B cell (primary cell): ENCODE measurements at regions not wholly inside any gene's neighbourhood (a gene's known extent, or its start where the extent isn't known, plus 50 kb on each side); places are given as distances from the start of the nearest gene placed in this dataset.

Experiments used
- ATAC-seq: fragments of 200-7000 bp; cut with Tn5 transposase; one replicate; pipeline ENCODE4 v1.10.0; 2021; ENCODE audit warnings: low read depth, mild to moderate bottlenecking, moderate number of reproducible peaks, moderate library complexity
- CTCF ChIA-PET: fragments of 350-600 bp; sonication (Branson Sonifier 250); formaldehyde crosslinking; loops from one replicate; lab custom pipeline; 2021; ENCODE audit warnings: antibody characterized with exemption, inconsistent platforms; lab: Charles Lee
- POLR2A ChIA-PET: fragments of 350-600 bp; sonication (Branson Sonifier 250); formaldehyde crosslinking; loops from one replicate; lab custom pipeline; 2021; ENCODE audit warnings: antibody characterized with exemption; lab: Charles Lee
- DNase-seq: peaks from one replicate; pipeline ENCODE4 v3.0.0; 2013
- H2AFZ ChIP-seq: 2 replicates; pipeline ENCODE4 v1.6.1; 2012; ENCODE audit warnings: mild to moderate bottlenecking, low read depth, low read length; ENCODE audit not compliant: insufficient read depth, poor library complexity, severe bottlenecking
- H3K27ac ChIP-seq, 2 donors: 1 replicate in 1 of 2; 2 replicates in 1 of 2; pipeline ENCODE4 v1.5.1; 2012 to 2013; ENCODE audit warnings: low read length in 2 of 2, mild to moderate bottlenecking in 2 of 2, moderate library complexity in 1 of 2
- H3K27me3 ChIP-seq, 4 experiments: fragments of 200-600 bp in 1 of 4; sonication (generic) in 1 of 4; replicated peaks in 1 of 4; 1 replicate in 2 of 4; 2 replicates in 2 of 4; pipeline versions ENCODE4 v1.6.1 to v1.7.0; 2013 to 2016; ENCODE audit warnings: low read length in 3 of 4, mild to moderate bottlenecking in 2 of 4, mixed read lengths in 1 of 4, moderate library complexity in 1 of 4; ENCODE audit not compliant: insufficient read depth in 4 of 4, control insufficient read depth in 3 of 4; ENCODE audit errors: control extremely low read depth in 1 of 4
- H3K36me3 ChIP-seq, 2 experiments: replicated peaks in 1 of 2; 1 replicate in 1 of 2; 2 replicates in 1 of 2; pipeline versions ENCODE4 v1.6.1 to v1.7.1; 2013; ENCODE audit warnings: low read length in 1 of 2; ENCODE audit not compliant: insufficient read depth in 2 of 2, control insufficient read depth in 1 of 2; ENCODE audit errors: control extremely low read depth in 1 of 2, extremely low read depth in 1 of 2
- H3K4me1 ChIP-seq, 2 donors: fragments of 200-600 bp in 1 of 2; sonication (generic) in 1 of 2; 1 replicate in 1 of 2; 2 replicates in 1 of 2; pipeline versions ENCODE4 v1.5.1 to v1.6.1; 2013 to 2017; ENCODE audit warnings: low read length in 2 of 2; ENCODE audit not compliant: control insufficient read depth in 2 of 2, insufficient read depth in 2 of 2
- H3K4me2 ChIP-seq: replicated peaks from 2 replicates; pipeline ENCODE3; 2012; ENCODE audit warnings: mild to moderate bottlenecking, low read depth, low read length; ENCODE audit not compliant: poor library complexity, severe bottlenecking
- H3K4me3 ChIP-seq, 5 experiments: fragments of 200-600 bp in 1 of 5; sonication (generic) in 1 of 5; 1 replicate in 3 of 5; 2 replicates in 2 of 5; pipeline versions ENCODE4 v1.5.1 to v1.7.0; 2011 to 2016; ENCODE audit warnings: low read length in 4 of 5, mild to moderate bottlenecking in 4 of 5, low read depth in 2 of 5, control low read depth in 1 of 5, moderate library complexity in 1 of 5; ENCODE audit not compliant: insufficient read depth in 1 of 5; ENCODE audit errors: control extremely low read depth in 1 of 5, extremely low read depth in 1 of 5
- H3K79me2 ChIP-seq: fragments of 200-600 bp; sonication (generic); one replicate; pipeline ENCODE4 v1.6.0; 2016; ENCODE audit warnings: low read length; ENCODE audit not compliant: control insufficient read depth, insufficient read depth
- H3K9ac ChIP-seq: fragments of 200-600 bp; sonication (generic); 2 replicates; pipeline ENCODE4 v1.6.1; 2017; ENCODE audit warnings: mild to moderate bottlenecking, low read length, moderate library complexity
- H3K9me3 ChIP-seq, 3 donors: one replicate each; pipeline versions ENCODE4 v1.6.1 to v1.7.1; 2013; ENCODE audit warnings: low read length in 2 of 3; ENCODE audit not compliant: control insufficient read depth in 2 of 3, insufficient read depth in 1 of 3; ENCODE audit errors: control extremely low read depth in 1 of 3
- H4K20me1 ChIP-seq: 2 replicates; pipeline ENCODE4 v1.6.0; 2012; ENCODE audit warnings: mild to moderate bottlenecking, low read length; ENCODE audit not compliant: insufficient read depth, control insufficient read depth, poor library complexity, severe bottlenecking
- H3K27ac Mint-ChIP-seq: one replicate; pipeline ENCODE4 v1.8.0; 2021; ENCODE audit warnings: mixed read lengths
- H3K27me3 Mint-ChIP-seq: one replicate; pipeline ENCODE4 v1.8.0; 2021; ENCODE audit warnings: mixed read lengths
- H3K4me1 Mint-ChIP-seq: one replicate; pipeline ENCODE4 v1.8.0; 2021; ENCODE audit warnings: mixed read lengths
- H3K4me3 Mint-ChIP-seq: one replicate; pipeline ENCODE4 v1.8.0; 2021; ENCODE audit warnings: mixed read lengths
- H3K9me3 Mint-ChIP-seq: one replicate; pipeline ENCODE4 v1.8.0; 2022; ENCODE audit warnings: mixed read lengths; ENCODE audit not compliant: insufficient read depth
- EZH2 ChIP-seq: IDR thresholded peaks from 2 replicates; pipeline ENCODE4 v1.6.1; 2012; ENCODE audit warnings: borderline replicate concordance, low read depth, mild to moderate bottlenecking, moderate library complexity, low read length; ENCODE audit not compliant: insufficient read depth, poor library complexity, severe bottlenecking
- WGBS: methylation state at CpG from one replicate; pipeline ENCODE4 v1.1.5; 2013; ENCODE audit warnings: missing lambda C conversion rate; ENCODE audit not compliant: insufficient coverage; 5-methylcytosine and 5-hydroxymethylcytosine counted together
- intact Hi-C: fragments of 100-400 bp; cut with micrococcal nuclease; formaldehyde crosslinking; loops from one replicate; pipeline ENCODE4 v1.10.0; 2022
- TF ChIP-seq, protein P1 (sequence below): fragments of 200-600 bp; IDR thresholded peaks from one replicate; pipeline ENCODE4 v1.8.0; 2022; ENCODE audit warnings: antibody characterized with exemption, mild to moderate bottlenecking

DNA sequence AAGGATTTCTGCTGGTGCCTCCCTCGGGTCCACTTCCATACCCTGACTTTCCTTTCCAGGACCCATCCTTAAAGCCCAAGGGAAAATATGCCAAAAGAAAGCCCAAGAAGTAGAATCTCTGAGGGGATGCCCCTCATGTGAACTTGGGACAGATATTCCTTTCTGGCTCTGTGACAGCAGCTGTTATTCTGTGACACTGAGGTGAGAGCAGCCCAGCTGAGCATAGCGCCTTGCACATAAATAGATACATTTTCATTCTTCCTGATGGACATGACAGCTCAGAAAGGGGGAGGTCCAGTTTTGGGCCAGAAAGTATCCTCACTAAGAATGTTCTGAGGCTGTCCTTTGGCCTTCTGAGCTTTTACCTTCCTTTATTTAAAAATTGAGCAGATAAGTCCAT is 353.2 kb downstream of the SAMD5 start:
- Histone ChIP-seq H3K36me3 (no peaks in the 10 kb centered on the region), H3K79me2 (no peaks in the 10 kb centered on the region), H3K9ac (no peak overlapping the region), H3K4me2 (no peak overlapping the region), H3K9me3 (no peaks in the 10 kb centered on the region), H2AFZ (no peak overlapping the region), H3K27ac (no peak overlapping the region), H4K20me1 (no peaks in the 10 kb centered on the region), H3K27me3 (no peaks in the 10 kb centered on the region), H3K4me1 (no peaks in the 10 kb centered on the region), H3K4me3 (no peak overlapping the region)
- intact Hi-C loops = no loop called here
- Mint-ChIP-seq H3K4me3 (no peak overlapping the region), H3K4me1 (no peaks in the 10 kb centered on the region), H3K27ac (no peak overlapping the region), H3K9me3 (no peaks in the 10 kb centered on the region), H3K27me3 (no peaks in the 10 kb centered on the region)
- ChIA-PET POLR2A (no interaction called here), CTCF (no interaction called here)
- 80% methylated on average over 1 of the region's 2 CpGs for WGBS
- no peak for DNase-seq
- TF ChIP-seq, protein P1, sequence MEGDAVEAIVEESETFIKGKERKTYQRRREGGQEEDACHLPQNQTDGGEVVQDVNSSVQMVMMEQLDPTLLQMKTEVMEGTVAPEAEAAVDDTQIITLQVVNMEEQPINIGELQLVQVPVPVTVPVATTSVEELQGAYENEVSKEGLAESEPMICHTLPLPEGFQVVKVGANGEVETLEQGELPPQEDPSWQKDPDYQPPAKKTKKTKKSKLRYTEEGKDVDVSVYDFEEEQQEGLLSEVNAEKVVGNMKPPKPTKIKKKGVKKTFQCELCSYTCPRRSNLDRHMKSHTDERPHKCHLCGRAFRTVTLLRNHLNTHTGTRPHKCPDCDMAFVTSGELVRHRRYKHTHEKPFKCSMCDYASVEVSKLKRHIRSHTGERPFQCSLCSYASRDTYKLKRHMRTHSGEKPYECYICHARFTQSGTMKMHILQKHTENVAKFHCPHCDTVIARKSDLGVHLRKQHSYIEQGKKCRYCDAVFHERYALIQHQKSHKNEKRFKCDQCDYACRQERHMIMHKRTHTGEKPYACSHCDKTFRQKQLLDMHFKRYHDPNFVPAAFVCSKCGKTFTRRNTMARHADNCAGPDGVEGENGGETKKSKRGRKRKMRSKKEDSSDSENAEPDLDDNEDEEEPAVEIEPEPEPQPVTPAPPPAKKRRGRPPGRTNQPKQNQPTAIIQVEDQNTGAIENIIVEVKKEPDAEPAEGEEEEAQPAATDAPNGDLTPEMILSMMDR = no peak
- no peak for TF ChIP-seq EZH2
- no peak for ATAC-seq

DNA sequence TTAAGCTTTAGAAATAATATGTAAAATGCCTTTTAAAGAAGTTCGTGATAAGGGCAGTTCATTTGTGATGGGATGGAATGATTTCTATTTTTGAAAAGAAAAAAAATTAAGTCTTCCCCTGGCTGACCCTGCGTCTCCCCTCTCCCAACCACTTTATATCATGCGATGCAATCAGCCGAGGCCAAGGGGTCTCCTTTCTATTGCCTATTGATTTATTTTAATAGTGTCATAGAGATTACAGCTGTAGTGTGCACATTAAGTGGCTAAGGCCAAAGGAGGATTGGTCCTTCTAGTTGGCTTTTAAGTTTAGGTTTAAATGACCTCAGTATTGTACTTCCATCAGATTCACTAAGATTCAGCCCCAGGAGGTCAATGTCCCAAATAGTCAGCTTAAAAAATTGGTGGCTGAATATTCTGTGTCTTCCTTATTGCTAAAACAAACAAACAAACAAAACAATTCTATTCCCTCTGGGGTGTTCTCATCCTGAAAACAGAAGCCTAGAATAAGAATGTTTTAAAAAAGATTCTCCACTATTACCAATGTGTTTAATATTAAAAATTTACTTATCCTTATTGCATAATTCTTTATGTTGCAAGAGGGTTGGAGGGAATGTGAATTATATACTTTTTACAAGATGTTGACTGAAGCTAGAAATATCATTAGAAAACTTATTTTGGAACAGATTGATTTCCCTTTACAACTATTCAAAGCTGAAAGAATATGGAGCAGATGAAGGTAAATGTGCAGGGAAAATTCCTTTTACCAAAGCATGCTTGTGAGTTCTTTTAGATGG is 359.1 kb downstream of the SAMD5 start:
- CTCF ChIA-PET = no interaction called here
- no peak overlapping the region for H2AFZ ChIP-seq
- WGBS = no CpG with 5 or more reads among the region's 4 CpGs

More for the DNA sequence above, 359.1 kb downstream of the SAMD5 start:
- H3K79me2 ChIP-seq = no peaks in the 10 kb centered on the region
- H3K9ac ChIP-seq = no peak overlapping the region
- H3K27me3 ChIP-seq = no peaks in the 10 kb centered on the region
- no peak overlapping the region for H3K27ac ChIP-seq
- Mint-ChIP-seq H3K27me3 (no peaks in the 10 kb centered on the region), H3K4me3 (no peak overlapping the region), H3K27ac (no peak overlapping the region), H3K9me3 (no peaks in the 10 kb centered on the region), H3K4me1 (no peaks in the 10 kb centered on the region)
- no peaks in the 10 kb centered on the region for H3K9me3 ChIP-seq
- H3K4me3 ChIP-seq = no peak overlapping the region
- H3K4me2 ChIP-seq = no peak overlapping the region
- no peaks in the 10 kb centered on the region for H3K4me1 ChIP-seq
- no peaks in the 10 kb centered on the region for H3K36me3 ChIP-seq
- POLR2A ChIA-PET = no interaction called here
- DNase-seq (no peak), ATAC-seq (no peak)
- TF ChIP-seq EZH2 = no peak
- TF ChIP-seq, protein P1 = no peak
- intact Hi-C loops = no loop called here
- no peaks in the 10 kb centered on the region for H4K20me1 ChIP-seq
